HG03159 (cell line): ENCODE measurements at regions not wholly inside any gene's neighbourhood (a gene's known extent, or its start where the extent isn't known, plus 50 kb on each side); places are given as distances from the start of the nearest gene placed in this dataset.
"Not testable (repeated sequence)": the region's sequence is repeated elsewhere in the genome, so short reads cannot be mapped to it uniquely, and the experiment has no call there.

ENCODE experiments used
- ATAC-seq: cut with Tn5 transposase; IDR thresholded peaks from one replicate; pipeline ENCODE4 v1.9.1; 2021; ENCODE audit warnings: mild to moderate bottlenecking, moderate library complexity; ENCODE audit not compliant: unreplicated experiment

DNA sequence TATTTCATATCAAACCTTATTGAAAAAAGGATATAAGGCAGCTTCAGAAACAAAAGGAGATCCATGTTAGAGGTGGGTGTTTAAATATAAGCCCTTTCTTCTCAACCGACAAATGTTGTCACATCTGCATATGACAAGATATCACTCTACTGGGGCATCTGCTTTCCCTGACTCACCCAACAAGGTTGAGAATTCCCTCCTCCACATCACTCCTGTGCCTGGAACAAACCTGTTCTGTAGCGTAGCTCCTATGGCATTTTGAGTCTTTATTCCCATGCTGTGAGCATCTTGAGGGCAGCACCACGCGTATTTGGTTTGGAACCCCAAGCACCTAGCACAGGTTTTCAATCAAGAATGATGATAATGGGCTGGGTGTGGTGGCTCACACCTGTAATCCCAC, 59.4 kb upstream of the ZFHX3 start:
- no peak for ATAC-seq

DNA sequence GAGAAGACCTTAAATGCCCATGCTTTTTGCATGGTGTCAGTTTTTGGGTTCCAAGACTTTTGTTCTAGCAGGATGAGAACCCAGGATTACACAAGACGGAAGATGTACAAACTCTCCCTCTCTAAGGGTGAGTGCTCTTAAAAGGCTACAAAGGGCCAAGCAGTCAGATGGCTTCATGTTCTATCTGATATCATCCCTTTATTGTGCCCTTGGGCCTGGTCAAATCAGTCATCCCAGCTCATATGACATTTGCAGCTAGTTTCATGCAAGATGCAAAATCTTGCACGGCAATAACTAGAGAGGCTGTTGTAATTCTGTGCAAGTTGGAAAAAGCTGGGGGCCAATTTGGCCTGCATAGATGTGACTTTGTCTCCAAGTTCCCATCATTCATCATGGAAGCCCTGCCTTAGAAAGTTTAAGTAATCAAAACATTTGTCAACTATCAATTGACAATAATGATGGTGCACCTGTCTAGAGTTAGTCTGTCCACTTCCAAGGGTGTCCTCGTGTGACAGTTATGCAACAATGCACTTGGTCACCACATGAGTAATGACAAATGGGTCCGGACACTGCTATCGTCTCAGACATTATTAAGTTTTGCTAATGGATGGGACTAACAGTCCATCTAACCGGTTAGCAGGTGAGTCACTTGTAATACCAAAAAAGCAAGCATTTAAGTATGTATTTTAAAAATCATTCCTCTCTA, 58.6 kb upstream of the ZFHX3 start:
- no peak for ATAC-seq

DNA sequence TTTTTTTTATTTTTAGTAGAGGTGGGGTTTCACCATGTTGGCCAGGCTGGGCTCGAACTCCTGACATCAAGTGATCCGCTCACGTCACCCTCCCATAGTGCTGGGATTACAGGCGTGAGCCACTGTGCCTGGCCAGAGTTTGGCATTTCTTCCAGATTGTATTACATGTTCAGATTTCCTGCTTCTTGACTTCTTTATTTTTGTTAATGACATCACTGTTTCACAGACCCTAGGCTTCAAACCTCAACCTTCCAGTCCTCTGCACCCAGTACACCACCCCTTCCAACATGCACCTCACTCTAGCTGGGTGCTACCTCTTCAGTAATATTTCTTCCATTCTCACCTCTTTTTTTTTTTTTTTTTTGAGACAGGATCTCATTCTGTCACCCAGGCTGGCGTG, 53.6 kb upstream of the ZFHX3 start:
- ATAC-seq: no peak

DNA sequence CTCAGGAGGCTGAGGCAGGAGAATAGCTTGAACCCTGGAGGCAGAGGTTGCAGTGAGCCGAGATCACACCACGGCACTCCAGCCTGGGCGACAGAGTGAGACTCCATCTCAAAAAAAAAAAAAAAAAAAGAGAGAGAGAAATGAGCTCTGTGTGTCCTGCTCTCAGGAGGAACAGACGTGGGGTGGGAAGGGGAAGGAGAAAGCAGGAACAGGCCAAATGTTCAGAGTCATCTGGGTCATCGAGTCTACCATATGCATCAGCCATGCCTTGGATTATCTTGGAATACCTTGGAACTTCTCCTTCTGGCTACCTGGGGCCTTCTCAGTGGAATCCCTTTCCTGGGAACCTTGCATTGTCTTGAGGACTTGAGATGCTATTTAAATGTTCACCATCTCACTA, 51.7 kb upstream of the ZFHX3 start:
- not testable (repeated sequence) for ATAC-seq
